ENCODE measurements at regions not wholly inside any gene's neighbourhood (a gene's known extent, or its start where the extent isn't known, plus 50 kb on each side); places are given as distances from the start of the nearest gene placed in this dataset.
"Not testable (repeated sequence)": the region's sequence is repeated elsewhere in the genome, so short reads cannot be mapped to it uniquely, and the experiment has no call there.

GRCh38 chr16:17914168-17914567 is 422.4 kb downstream of the NPIPA8 start:
- intact Hi-C loops (cut with DNase I; ENCODE audit: low total_unique reads): no loop called here
- Histone ChIP-seq H3K9me3 (no peaks in the 10 kb centered on the region), H3K36me3 (no peaks in the 10 kb centered on the region), H3K27me3 (no peaks in the 10 kb centered on the region), H3K4me1 (no peaks in the 10 kb centered on the region), H3K27ac (no peak overlapping the region), H3K4me3 (no peak overlapping the region)
- no peak for DNase-seq
- TF ChIP-seq CTCF (IDR thresholded peaks at IDR 0.05): no peak
- no peak for TF ChIP-seq POLR2A (IDR thresholded peaks at IDR 0.05)

- H3K4me1 ChIP-seq; DNase-seq; H3K9me3 ChIP-seq; H3K36me3 ChIP-seq; H3K4me3 ChIP-seq; H3K27me3 ChIP-seq; H3K27ac ChIP-seq; intact Hi-C loops (cut with DNase I; ENCODE audit: low total_unique reads): not testable (repeated sequence)
Observed at GRCh38 chr16:17911578-17911977, 425.0 kb downstream of the NPIPA8 start.

- intact Hi-C loops (cut with DNase I; ENCODE audit: low total_unique reads); DNase-seq; H3K4me1 ChIP-seq; H3K4me3 ChIP-seq; H3K9me3 ChIP-seq; H3K27me3 ChIP-seq; H3K36me3 ChIP-seq; H3K27ac ChIP-seq: not testable (repeated sequence)
Observed at GRCh38 chr16:17906626-17907025, 429.9 kb downstream of the NPIPA8 start.

- Histone ChIP-seq H3K27ac (no peak overlapping the region), H3K9me3 (peaks cover 0 to 2% of the 10 kb centered on the region in 2 donors), H3K4me1 (no peaks in the 10 kb centered on the region), H3K27me3 (no peaks in the 10 kb centered on the region), H3K4me3 (no peak overlapping the region), H3K36me3 (no peaks in the 10 kb centered on the region)
- intact Hi-C loops (cut with DNase I; ENCODE audit: low total_unique reads): no loop called here
- no peak for DNase-seq
- TF ChIP-seq CTCF (IDR thresholded peaks at IDR 0.05) (no peak), POLR2A (IDR thresholded peaks at IDR 0.05) (no peak)
Observed at GRCh38 chr16:17901309-17901708, 430.5 kb upstream of the XYLT1 start.

- intact Hi-C loops (cut with DNase I; ENCODE audit: low total_unique reads): no loop called here
- Histone ChIP-seq H3K4me1 (no peaks in the 10 kb centered on the region), H3K36me3 (no peaks in the 10 kb centered on the region), H3K4me3 (no peak overlapping the region), H3K27me3 (no peaks in the 10 kb centered on the region), H3K27ac (no peak overlapping the region), H3K9me3 (no peaks in the 10 kb centered on the region)
- no peak for DNase-seq
- TF ChIP-seq POLR2A (IDR thresholded peaks at IDR 0.05) (no peak), CTCF (IDR thresholded peaks at IDR 0.05) (no peak)
Observed at GRCh38 chr16:17899141-17899540, 428.4 kb upstream of the XYLT1 start.

- intact Hi-C loops (cut with DNase I; ENCODE audit: low total_unique reads): no loop called here
Observed at GRCh38 chr16:17887963-17888362, 417.2 kb upstream of the XYLT1 start.

More at GRCh38 chr16:17887963-17888362, 417.2 kb upstream of the XYLT1 start:
- Histone ChIP-seq H3K9me3 (no peaks in the 10 kb centered on the region), H3K4me3 (no peak overlapping the region), H3K36me3 (no peaks in the 10 kb centered on the region), H3K27me3 (no peaks in the 10 kb centered on the region), H3K27ac (no peak overlapping the region), H3K4me1 (no peaks in the 10 kb centered on the region)
- DNase-seq: no peak
- TF ChIP-seq CTCF (IDR thresholded peaks at IDR 0.05): no peak
- TF ChIP-seq POLR2A (IDR thresholded peaks at IDR 0.05): no peak
